Kidney (tissue), 13 donors: ENCODE measurements at regions not wholly inside any gene's neighbourhood (a gene's known extent, or its start where the extent isn't known, plus 50 kb on each side); places are given as distances from the start of the nearest gene placed in this dataset.
"Not testable (repeated sequence)": the region's sequence is repeated elsewhere in the genome, so short reads cannot be mapped to it uniquely, and the experiment has no call there.

Experiments
- DNase-seq, 5 donors: peaks; one replicate each; pipeline ENCODE4 v3.0.0-alpha.2; 2013 to 2020
- FAIRE-seq: peaks from 2 replicates; lab custom pipeline; 2012; peaks lifted over from hg19 to GRCh38; lab: Jason Lieb, UNC
- H3K27ac ChIP-seq, 2 donors: one replicate each; pipeline ENCODE4 v1.7.0; 2013; ENCODE audit warnings: low read depth in 2 of 2, low read length in 2 of 2, inconsistent platforms in 1 of 2
- H3K27me3 ChIP-seq: one replicate; pipeline ENCODE4 v1.7.1; 2013; ENCODE audit warnings: low read length, inconsistent platforms; ENCODE audit not compliant: control insufficient read depth, insufficient read depth
- H3K36me3 ChIP-seq, 3 donors: one replicate each; pipeline versions ENCODE4 v1.7.0 to v1.7.1; 2013; ENCODE audit warnings: low read length in 3 of 3, control low read depth in 1 of 3, inconsistent platforms in 1 of 3; ENCODE audit not compliant: insufficient read depth in 3 of 3, control insufficient read depth in 2 of 3
- H3K4me1 ChIP-seq, 3 donors: one replicate each; pipeline versions ENCODE4 v1.7.0 to v1.7.1; 2013; ENCODE audit warnings: low read length in 3 of 3, inconsistent platforms in 1 of 3, low read depth in 1 of 3; ENCODE audit not compliant: control insufficient read depth in 2 of 3, insufficient read depth in 2 of 3
- H3K4me3 ChIP-seq, 3 donors: one replicate each; pipeline versions ENCODE4 v1.7.0 to v1.8.1; 2013; ENCODE audit warnings: low read length in 3 of 3, control low read depth in 1 of 3, inconsistent platforms in 1 of 3
- H3K9ac ChIP-seq, 3 donors: one replicate each; pipeline versions ENCODE4 v1.7.0 to v1.7.1; 2013; ENCODE audit warnings: low read length in 3 of 3, control low read depth in 1 of 3, inconsistent platforms in 1 of 3
- H3K9me3 ChIP-seq, 3 donors: one replicate each; pipeline versions ENCODE4 v1.7.0 to v1.7.1; 2013; ENCODE audit warnings: low read length in 3 of 3, control low read depth in 1 of 3, inconsistent platforms in 1 of 3; ENCODE audit not compliant: control insufficient read depth in 2 of 3, insufficient read depth in 1 of 3
- intact Hi-C: fragments of 100-400 bp; cut with DNase I; formaldehyde crosslinking; loops from one replicate; pipeline ENCODE4 v1.11.1; 2022
- TF ChIP-seq, protein P1 (sequence below): IDR thresholded peaks from 3 replicates; pipeline ENCODE4 v1.5.1; 2012; ENCODE audit warnings: mild to moderate bottlenecking, moderate library complexity, borderline replicate concordance; ENCODE audit not compliant: insufficient read depth; ENCODE audit errors: extremely low read depth
- donor health status: control.
- donor health status: control.
- donor health status: control.
- donor health status: control.
- donor health status: control.
- donor health status: DM: yes; HTN: yes; CAD: no.
- donor health status: Normal renal cell carcinoma (clear cell type).

- TF ChIP-seq, protein P1, sequence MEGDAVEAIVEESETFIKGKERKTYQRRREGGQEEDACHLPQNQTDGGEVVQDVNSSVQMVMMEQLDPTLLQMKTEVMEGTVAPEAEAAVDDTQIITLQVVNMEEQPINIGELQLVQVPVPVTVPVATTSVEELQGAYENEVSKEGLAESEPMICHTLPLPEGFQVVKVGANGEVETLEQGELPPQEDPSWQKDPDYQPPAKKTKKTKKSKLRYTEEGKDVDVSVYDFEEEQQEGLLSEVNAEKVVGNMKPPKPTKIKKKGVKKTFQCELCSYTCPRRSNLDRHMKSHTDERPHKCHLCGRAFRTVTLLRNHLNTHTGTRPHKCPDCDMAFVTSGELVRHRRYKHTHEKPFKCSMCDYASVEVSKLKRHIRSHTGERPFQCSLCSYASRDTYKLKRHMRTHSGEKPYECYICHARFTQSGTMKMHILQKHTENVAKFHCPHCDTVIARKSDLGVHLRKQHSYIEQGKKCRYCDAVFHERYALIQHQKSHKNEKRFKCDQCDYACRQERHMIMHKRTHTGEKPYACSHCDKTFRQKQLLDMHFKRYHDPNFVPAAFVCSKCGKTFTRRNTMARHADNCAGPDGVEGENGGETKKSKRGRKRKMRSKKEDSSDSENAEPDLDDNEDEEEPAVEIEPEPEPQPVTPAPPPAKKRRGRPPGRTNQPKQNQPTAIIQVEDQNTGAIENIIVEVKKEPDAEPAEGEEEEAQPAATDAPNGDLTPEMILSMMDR, result no peak
- Histone ChIP-seq H3K4me3 (no peak overlapping the region), H3K9ac (no peak overlapping the region), H3K4me1 (no peaks in the 10 kb centered on the region), H3K9me3 (peaks cover 0 to 7% (median 2%) of the 10 kb centered on the region in 3 donors), H3K27ac (no peak overlapping the region), H3K27me3 (no peaks in the 10 kb centered on the region), H3K36me3 (no peaks in the 10 kb centered on the region)
- no peak for DNase-seq
- intact Hi-C loops, result no loop called here
- no peak for FAIRE-seq
These were observed 842.7 kb downstream of the RNF144A start for GRCh38 chr2:7759898-7760297.

DNA sequence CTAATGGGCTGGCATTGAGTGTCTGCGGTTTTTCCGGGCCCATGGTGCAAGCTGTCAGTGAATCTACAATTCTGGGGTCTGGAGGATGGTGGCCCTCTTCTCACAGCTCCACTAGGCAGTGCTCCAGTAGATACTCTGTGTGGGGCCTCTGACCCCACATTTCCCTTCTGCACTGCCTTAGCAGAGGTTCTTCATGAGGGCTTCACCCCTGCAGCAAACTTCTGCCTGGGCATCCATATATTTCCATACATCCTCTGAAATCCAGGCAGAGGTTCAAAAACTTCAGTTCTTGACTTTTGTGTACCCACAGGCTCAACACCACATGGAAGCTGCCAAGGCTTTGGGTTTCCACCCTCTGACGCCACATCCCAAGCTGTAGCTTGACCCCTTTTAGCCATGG is 846.2 kb downstream of the RNF144A start:
- H3K9me3 ChIP-seq, H3K36me3 ChIP-seq, H3K9ac ChIP-seq, FAIRE-seq, H3K27ac ChIP-seq, H3K4me1 ChIP-seq, H3K4me3 ChIP-seq, H3K27me3 ChIP-seq, DNase-seq, intact Hi-C loops: not testable (repeated sequence)

GRCh38 chr2:7765236-7765635 is 848.0 kb downstream of the RNF144A start:
- peaks cover 0 to 2% (median 0%) of the 10 kb centered on the region in 3 donors for H3K9me3 ChIP-seq
- no peaks in the 10 kb centered on the region for H3K4me1 ChIP-seq
- H3K36me3 ChIP-seq, result no peaks in the 10 kb centered on the region
- no peak overlapping the region for H3K9ac ChIP-seq
- H3K27ac ChIP-seq, result no peak overlapping the region
- intact Hi-C loops, result no loop called here
- FAIRE-seq (no peak), DNase-seq (no peak)
- no peak overlapping the region for H3K4me3 ChIP-seq
- TF ChIP-seq, protein P1, result no peak
- no peaks in the 10 kb centered on the region for H3K27me3 ChIP-seq

- Histone ChIP-seq H3K9me3 (peaks cover 0 to 2% (median 0%) of the 10 kb centered on the region in 3 donors), H3K9ac (no peak overlapping the region)
- FAIRE-seq, result no peak
These were observed 849.0 kb downstream of the RNF144A start for GRCh38 chr2:7766088-7766722.

More at GRCh38 chr2:7766088-7766722, 849.0 kb downstream of the RNF144A start:
- no peak overlapping the region for H3K27ac ChIP-seq
- TF ChIP-seq, protein P1, result no peak
- H3K4me3 ChIP-seq, result no peak overlapping the region
- intact Hi-C loops, result no loop called here
- H3K4me1 ChIP-seq, result no peaks in the 10 kb centered on the region
- no peaks in the 10 kb centered on the region for H3K27me3 ChIP-seq
- no peak for DNase-seq
- no peaks in the 10 kb centered on the region for H3K36me3 ChIP-seq
